GM04503 (cell line): ENCODE measurements at regions not wholly inside any gene's neighbourhood (a gene's known extent, or its start where the extent isn't known, plus 50 kb on each side); places are given as distances from the start of the nearest gene placed in this dataset.
A peak's percentile ranks its signal among the peaks of the same experiment; 100 is the strongest.

Experiments used
- DNase-seq: peaks from one replicate; pipeline ENCODE4 v3.0.0-alpha.2; 2012; ENCODE audit warnings: low read depth

DNA sequence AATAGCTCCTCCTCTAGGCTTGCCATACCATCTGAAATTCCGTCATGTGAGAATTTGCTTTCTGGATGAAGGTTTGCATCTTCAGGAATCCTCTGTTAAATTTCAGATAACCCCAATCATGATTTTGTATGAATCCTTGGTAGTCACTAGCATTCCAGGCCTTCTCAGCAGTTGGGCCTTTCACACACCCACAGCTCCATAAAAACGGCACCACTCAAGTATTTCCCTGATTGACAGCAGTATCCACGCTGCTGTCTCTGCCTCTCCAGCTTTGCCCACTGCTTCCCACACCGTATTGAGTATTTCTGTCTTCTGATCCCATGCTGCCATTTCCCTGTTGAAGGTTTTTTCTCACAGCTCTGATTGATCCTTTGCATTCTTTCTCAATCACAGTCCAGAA, 208.7 kb upstream of the NCAM1 start:
- DNase-seq = no peak

DNA sequence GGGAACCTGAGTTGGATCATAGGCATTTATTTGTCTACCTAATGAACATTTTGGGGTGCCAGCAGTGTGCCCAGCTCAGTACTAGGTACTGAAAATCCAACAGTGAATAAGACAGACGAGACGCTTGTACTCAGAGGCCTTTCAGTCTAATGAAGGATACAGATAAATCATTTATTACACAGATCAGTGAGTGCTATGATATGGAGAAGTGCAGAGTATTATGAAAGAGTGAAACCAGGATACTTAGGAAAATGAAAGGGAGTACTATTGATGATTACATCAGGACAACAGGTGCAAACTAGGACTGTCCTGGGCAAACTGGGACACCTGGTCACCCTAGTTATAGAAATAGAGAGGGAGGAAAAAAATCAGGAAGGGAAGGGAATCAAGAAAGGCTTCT, 207.5 kb upstream of the NCAM1 start:
- no peak for DNase-seq

DNA sequence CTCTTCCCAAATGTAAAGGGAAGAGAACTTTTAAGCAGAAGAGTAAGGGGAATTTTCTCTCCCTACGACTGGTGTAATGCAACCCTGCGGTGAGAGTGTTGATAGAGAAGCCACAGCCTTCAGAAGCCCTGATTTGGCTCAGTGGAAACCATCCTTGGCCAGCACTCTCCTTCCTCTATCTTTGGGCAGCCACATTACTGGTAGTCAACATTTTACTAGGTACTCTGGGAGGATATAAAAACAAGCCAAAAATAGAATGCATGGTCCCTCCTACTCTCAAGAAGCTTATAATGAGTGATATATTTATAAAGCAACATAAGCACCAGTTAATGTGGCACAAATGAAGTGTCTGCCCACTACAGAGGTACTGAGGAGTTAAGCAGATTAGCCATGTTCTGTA, 201.8 kb upstream of the NCAM1 start:
- DNase-seq = no peak

DNA sequence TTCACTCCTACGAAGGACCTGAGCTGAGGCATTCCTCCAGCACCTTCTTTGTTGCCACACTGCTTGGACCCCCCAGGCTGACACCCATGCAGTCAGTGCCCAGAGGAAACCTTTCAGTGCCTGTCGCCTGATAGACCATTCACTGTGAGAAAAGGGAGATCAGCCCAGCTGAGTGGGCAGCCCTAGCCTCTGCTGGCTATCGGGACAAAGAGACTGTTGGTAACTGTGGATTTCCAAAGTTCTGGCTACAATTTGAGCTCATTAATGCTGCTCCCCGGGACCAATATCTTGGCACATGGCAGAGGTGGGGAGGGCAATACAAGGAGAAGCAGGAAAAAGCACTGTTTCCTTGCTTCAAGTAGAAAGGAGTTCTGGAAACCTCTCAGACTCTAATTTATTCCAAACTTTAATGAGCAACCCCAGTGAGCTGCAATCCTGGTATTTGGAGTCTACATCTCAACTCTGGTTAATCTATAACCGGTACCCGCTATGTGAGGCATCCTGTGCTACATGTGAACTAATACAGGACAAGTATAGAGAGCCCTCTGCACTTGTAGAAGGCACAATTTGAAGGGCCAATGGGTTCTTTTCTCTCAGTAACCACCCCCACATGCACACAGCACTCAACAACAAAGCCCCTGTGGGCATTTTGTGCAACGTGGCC, 200.7 kb upstream of the NCAM1 start:
- no peak for DNase-seq

DNA sequence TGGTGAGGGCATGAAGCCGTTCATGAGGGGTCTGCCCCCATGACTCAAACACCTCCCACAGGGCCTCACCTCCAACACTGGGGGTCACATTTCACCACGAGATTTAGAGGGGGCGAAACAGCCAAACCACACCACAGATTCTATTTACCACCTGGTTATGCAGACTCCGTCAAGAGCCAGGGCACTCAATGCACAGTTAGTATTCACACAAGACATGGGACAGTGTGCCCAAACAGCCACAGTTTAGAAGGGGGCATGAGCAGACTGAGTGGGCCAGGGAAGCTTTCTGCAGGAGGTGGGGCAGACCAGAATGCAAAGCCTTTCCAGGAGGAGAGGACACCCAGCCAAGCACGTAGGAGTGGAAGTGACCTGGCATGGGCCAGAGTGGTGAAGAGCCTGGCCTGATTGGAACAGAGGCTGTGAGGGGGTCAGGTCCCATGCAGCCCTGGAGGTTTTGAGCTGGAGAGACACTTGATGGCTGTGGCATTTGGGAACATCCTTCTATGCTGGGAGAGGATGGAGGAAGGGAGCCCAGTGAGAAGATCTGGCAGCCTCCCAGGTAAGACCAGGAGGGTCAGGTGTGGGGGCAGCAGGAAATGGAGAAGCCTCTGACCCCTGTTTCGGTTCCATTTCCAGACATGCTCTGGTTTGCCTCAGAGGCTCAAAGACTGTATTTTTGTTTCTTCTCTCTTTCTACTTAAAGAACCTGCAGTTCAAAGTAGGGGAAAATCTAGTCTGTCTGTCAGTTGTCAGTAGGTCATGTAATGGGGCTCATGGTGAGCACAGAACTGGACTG, 199.1 kb upstream of the NCAM1 start:
- DNase-seq = no peak

DNA sequence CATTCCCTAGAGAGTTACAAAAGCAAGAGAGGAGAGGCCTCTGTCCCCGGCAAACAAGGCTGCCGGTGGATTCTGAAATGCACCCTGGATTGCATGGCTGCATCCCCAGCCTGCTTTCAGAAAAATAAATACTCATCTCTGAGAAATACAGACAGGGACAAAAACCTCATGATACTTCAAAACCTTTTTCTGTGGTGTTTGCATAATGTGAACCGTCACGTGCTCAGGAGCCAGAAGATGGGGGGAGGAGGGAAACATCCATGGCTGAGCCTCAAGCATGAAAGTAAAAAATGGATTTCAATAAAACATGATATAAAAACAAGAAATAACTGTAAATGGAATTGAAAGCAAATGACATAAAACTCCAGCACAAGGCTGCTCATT, 198.5 kb upstream of the NCAM1 start:
- no peak for DNase-seq

DNA sequence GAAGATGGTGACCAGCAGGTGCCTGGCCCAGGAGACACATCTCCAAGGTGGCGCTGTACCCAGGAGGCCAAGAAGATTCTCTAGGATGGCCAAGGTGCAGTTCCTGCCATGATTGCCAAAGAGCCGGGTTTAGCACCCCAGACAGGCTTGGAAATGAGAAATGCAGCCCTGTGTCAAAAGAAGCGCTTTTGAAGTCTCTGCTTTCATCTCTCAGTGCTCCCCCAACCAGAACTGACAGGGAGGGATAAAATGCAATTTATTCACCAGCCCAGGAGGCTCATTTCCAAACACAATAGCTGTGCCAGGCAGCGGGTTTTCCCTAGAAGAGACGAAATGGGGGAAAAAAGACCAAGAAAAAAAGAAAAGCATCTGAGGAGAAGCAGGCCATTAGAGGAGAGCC, 195.9 kb upstream of the NCAM1 start:
- DNase-seq = no peak

DNA sequence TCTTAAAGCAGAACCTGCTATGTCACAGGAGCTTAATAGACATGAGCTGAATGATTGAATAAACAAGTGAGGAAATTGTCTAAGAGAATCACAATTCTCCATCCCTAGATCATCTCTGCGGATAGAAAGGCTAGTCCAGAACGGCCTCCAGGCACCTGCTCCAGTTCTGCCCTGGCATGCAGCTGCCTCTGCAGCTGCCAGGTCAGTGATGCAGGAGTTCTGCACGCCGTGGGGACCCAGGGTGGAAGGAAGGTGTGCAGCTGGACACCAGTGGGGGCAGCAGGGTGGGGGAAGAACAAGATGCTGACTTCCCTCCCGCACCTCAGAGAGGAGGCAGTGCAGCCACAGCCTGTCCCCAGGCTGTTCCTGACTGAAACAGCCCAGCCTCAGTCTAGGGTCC, 192.1 kb upstream of the NCAM1 start:
- no peak for DNase-seq

DNA sequence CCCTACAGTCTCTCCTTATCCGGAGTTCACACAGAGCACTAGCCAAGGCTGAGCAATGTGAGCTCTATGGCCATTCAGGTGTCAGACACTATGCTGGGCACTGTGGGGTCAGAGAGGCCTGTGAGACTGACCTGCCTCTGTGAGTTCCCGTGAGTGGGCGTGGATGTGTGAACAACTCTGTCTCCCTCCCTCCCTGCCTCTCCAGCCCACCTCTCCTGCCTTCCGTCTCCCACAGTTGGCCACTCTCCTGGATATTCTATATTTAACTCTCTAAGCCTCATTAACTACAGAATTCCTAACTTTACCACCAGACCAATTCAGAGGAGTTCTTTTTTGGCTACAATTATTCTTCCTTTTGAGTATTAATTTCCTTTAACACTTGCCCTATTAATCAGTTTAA, 191.6 kb upstream of the NCAM1 start:
- DNase-seq = no peak

DNA sequence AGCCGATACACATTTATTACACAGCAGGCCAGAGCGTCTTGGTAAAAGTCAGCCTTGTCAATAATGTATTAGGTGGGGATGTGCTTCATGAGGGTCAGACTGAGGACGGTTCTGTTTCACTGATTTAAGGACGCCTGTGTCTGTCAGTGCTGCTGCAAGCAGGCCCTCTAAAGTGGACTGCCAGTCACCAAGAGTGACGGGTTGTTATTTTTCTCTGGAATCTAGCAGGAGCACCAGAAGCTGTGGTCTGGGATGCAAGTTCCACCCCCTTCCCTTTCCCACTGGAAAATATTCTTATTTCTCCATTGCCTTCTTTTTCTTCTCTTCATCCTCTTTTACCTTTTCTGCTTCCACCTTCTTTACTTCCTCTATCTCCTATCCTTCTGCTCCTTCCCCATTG, 191.2 kb upstream of the NCAM1 start:
- no peak for DNase-seq

DNA sequence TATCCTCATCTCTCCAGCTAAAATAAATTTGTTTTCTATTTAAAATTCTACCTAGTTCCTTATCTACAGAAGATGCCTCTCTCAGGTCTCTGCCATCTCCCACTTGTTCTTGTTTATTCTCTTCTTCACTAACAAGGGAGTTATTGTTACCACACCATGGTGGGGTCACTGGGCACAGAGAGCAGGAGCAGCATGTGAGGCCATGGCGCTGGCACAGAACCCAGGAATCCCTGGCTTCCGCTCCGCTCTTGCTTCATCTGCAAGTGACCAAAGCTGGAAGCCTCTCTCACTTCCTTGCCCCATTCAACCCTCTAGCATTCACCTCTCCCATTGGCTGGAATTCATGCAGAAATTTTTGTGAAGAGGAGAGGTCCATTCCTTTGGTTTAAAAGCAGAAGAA, 190.7 kb upstream of the NCAM1 start:
- DNase-seq = no peak

DNA sequence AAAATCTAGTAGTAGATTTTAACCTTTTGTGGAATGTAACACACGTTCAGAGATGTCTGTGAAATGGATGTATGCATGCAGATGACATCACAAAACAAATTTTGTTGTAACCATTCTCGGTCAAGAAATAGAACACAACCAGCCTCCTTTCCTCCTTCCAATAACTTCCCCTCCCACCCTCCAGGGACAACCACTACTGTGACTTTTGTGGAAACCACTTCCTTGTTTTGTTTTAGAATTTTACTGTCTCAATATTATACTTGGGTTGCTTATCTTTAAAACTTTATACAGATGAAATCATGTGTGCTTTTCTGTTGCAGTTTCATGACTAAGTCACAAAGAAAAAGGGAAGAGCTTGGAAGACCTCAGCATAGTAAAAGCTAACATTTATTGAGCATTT, 189.4 kb upstream of the NCAM1 start:
- DNase-seq = no peak

DNA sequence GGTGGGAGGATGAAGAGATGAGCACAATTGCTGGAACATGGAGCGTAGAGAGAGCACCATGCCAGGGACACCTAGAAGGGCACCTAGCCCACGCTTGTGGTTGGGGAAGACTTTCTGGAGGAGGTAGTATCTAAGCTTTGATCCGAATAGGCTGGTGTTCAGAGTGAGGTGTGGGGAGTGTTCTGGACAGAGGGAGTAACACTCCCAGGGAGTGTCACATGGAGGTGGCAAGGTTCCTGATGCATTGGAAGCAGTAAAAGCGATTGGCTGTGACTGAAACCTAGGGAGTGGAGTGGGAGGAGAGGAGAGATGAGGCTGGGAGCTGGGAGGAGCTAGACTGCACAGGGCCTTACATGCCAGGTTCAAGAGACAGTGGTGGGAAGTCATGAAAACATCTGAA, 188.0 kb upstream of the NCAM1 start:
- no peak for DNase-seq

DNA sequence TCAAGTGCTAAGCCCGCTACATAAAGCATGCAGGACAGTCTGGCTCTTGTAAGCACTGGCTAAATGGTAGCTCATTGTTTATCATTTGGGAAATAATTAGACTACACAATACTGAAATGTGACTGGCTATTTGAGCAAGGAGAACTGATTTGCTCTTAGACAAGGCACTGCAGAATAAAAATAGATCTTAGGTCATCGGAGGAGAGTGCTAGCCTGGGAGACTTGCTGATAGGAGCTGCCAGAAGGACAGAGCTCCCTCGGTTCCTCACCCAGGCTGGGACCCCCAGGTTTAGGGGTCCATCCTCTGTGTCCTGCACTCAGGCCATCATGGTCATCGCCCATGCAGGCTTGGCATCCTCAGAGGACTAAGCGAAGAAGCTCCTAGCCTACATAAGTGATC, 184.4 kb upstream of the NCAM1 start:
- no peak for DNase-seq

DNA sequence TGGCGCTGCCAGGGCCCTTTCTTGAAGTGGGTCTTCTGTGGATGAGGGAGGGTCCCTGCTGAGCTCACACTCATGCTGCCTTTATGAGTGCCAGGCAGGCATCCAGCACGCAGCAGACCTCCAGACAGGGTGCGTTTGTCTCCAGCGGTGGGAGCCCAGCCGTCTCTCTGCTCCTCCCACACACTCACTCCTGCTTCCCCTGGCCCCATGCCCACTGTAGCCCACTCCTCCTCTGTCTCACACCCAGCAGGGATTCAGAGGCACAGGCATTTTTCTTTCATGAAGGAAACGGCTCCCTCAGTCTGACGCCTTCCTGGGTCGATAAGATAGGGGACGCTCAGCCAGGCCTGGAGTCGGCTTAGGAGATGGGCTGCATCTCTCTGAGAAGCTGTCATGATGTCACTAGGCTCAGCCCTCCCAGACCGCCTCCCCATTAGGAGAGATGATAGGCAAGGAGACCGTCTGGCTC, 183.9 kb upstream of the NCAM1 start:
- DNase-seq = no peak

DNA sequence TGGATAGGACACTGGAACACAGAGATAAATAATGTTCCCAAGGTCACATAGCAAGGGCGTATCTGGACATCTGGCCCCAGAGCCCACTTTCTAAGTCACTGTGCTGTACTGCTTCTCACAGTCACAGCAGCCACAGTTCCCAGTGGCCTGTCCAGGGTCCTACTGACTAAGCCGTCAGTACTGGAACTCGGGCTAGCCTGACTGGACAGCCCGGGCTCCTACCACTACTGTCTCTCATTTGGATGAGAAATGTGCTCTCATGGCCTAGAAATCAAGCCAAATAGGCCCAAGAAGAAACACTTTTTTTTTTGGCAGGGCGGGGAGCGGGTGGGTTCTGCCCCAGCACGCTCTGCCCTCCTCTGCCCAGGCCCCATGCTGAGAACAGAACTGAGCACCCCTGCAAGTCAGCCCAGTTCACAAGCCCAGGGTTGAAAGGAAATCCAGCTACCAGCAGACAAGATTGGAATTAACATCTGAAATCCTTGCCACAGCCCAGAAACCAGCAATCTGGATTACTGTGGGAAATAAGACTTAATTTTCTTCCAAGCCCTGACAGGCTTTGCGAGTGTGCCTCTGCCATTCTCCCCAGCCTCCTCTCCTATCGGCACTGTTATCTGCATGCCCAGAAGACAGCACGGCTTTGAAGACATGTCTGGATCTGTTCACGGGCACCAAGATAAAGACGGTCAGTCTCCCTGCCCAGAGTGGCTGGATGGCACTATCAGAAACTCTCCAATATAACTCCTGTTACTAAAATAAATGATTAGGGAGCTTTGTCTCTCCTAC, 182.9 kb upstream of the NCAM1 start:
- DNase-seq = no peak

DNA sequence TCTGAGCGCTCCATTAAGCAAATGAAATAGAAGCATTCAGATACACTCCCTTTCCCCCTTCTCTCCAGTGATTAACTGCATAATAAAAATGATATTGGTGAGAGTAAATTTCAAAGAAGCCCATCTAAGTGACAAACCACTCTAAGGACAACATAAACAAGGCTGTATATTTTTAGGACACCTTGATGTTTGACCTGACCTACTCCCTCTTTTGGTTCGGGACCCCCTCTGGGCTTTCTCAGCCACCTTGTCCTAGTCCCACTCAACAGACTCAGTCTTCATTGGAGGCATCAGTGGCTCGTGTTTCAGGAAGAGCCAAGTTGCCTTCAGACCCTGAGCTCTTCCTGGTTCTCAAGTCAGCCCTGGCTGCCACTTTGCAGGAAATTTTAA, 182.3 kb upstream of the NCAM1 start:
- DNase-seq = no peak

DNA sequence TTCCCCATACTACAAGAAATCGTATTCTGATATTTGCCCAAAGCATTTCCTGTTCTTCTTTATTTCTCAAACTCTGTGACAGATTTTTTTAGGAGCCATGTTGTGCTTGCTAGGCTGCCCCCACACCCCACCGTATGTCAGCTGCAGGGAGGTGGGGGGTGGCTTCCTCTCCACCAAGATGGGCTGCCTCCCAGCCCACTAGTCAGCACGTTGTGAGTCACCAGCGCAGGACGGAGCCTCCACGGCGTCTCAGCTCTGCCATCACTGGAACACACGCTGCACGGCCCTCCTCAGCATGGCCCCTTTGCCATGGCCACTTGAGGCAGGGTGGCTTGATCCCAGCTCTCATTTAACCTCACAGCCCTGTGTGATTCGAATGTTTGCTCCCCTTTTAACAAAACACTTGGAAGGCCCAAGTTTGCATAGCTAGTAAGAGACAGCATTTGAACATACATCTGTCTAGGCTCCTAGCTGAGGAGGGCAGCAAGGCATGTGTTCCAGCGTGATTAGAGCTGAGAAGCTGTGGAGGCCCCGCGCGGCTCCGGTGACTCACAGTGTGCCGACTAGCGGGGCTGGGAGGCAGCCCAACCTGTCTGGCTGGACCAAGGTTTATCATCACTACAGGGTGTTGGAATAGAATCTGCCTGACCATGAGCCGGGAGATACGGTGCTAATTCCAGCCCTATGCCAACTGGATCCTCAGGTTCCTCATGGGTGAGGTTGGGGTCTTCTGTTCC, 180.7 kb upstream of the NCAM1 start:
- peak; percentile 27 for DNase-seq

DNA sequence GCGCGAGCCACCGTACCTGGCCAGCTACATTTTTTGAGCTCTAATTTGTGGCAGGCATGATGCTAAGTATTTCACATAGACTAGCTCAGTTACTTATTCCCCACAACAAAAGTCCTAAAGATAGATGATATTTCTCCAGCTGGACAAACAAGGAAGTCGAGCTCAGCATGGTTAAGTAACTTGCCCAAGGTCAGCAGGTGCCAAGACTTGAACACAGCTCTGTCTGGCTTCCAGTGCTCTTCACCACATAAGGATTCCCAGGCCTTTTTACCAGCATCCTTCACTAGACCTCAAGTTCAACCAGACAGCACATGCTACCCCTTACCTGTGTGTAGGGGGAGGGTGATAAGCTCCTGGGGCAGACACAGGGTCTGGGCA, 177.3 kb upstream of the NCAM1 start:
- DNase-seq = no peak

DNA sequence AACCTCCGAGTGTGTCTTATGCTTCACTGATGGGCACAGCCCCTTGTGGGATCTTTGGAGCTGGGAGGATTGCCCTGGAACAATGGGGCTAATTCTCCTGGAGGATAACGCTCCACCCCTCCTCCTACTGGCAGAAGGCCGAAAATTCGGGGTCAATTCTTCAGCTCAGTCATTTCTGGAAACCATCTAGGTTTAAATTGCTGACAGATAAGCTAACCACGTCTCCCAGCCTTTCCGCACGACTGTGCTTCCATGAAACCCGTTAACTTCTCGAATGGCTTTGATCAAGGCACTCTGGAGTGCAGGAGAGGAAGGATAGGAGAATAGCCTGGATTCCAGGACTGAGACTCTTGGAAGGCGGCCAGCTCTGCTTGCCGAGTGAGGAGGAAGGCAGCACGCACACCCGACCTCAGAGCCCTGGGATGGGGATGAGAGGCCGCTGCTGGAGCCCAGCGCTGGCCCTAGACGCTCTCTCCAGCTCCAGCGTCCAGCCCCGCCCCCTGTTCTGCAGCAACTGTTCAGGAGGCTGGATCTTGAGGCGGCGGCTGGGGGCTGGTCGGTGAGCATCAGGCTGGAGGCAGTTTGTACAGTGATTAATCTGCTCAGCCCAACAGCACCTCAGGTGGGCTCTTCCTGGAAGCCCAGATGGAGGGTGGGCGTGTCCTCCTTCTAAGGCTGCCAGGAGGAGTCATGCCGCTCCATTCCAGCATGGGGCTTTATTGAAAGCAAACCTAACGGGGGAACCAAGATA, 176.7 kb upstream of the NCAM1 start:
- peak; percentile 79 for DNase-seq

DNA sequence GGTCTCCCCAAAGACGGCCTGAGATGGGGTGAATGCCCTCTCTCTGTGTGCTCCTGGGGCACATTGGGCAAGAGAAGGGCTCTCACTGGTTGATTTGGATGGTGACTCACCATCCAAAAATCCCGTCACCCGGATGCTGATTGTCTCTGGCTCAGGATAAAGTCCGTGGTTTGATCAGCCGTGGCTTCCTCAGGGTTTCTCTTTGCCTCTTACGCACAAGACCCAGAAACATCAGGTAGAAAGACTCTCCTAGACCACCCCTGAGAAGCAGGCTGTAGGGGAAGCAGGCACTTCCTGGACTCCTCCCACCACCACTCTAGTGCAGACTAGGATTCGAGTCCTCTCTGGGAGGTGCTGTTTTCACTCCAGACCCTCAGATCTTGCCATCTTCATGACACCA, 176.1 kb upstream of the NCAM1 start:
- peak; percentile 53 for DNase-seq

DNA sequence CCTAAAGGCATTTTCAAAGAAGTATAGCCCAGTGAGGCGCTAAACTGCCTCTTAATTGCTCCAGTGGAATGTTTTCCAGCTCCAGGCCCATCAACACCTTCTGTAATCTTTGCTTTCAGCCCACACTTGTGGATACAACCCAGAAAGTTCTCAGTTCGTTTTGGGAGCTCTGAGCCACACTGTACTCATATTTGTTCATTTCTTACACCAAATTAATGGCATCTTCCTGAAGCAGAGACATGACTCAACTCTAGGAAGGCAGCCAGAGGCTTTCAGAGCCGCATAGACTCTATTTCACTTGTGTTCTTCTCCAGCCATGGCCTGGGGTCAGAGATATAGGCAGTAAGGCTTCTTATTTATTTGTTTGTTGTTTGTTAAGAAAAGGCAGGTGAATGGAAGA, 175.5 kb upstream of the NCAM1 start:
- DNase-seq = peak; percentile 69
